Right lobe of liver (tissue), 6 donors: ENCODE measurements at regions not wholly inside any gene's neighbourhood (a gene's known extent, or its start where the extent isn't known, plus 50 kb on each side); places are given as distances from the start of the nearest gene placed in this dataset.

ENCODE experiments used
- ATAC-seq, 4 donors: fragments of 200-7000 bp; cut with Tn5 transposase; one replicate each; pipeline ENCODE4 v1.9.1; 2020; ENCODE audit warnings: mild to moderate bottlenecking in 4 of 4, moderate library complexity in 4 of 4
- DNase-seq, 3 donors: peaks; one replicate each; pipeline ENCODE4 v3.0.0-alpha.2; 2020
- H3K27ac ChIP-seq, 3 donors: fragments of 200-600 bp; one replicate each; pipeline ENCODE4 v1.8.0; 2022
- H3K27me3 ChIP-seq, 2 donors: fragments of 200-600 bp; one replicate each; pipeline ENCODE4 v1.8.0; 2022
- H3K36me3 ChIP-seq, 4 donors: fragments of 200-600 bp; sonication (generic) in 1 of 4; one replicate each; pipeline versions ENCODE4 v1.5.1 to v1.8.0; 2017 to 2022; ENCODE audit warnings: control low read depth in 1 of 4
- H3K4me1 ChIP-seq, 4 donors: fragments of 200-600 bp; sonication (generic) in 1 of 4; one replicate each; pipeline versions ENCODE4 v1.5.1 to v1.8.0; 2017 to 2022; ENCODE audit warnings: control low read depth in 1 of 4
- H3K4me3 ChIP-seq, 3 donors: fragments of 200-600 bp; one replicate each; pipeline ENCODE4 v1.8.0; 2022
- H3K9me3 ChIP-seq, 4 donors: fragments of 200-600 bp; sonication (generic) in 1 of 4; one replicate each; pipeline versions ENCODE4 v1.5.1 to v1.8.0; 2017 to 2022; ENCODE audit warnings: control low read depth in 1 of 4
- CTCF ChIP-seq, 4 donors: fragments of 200-600 bp in 3 of 4; fragments of 450-650 bp in 1 of 4; IDR thresholded peaks; one replicate each; pipeline versions ENCODE4 v1.5.1 to v1.8.0; 2016 to 2022; ENCODE audit warnings: antibody characterized with exemption in 4 of 4, mild to moderate bottlenecking in 2 of 4
- POLR2A ChIP-seq: fragments of 450-650 bp; IDR thresholded peaks from one replicate; pipeline ENCODE4 v1.6.1; 2017; ENCODE audit warnings: antibody characterized with exemption, mild to moderate bottlenecking
- WGBS: methylation state at CpG from one replicate; pipeline ENCODE4 v1.1.6; 2018; ENCODE audit warnings: low coverage, low lambda C conversion rate; ENCODE audit not compliant: insufficient coverage; ENCODE audit errors: missing lambda C conversion rate; 5-methylcytosine and 5-hydroxymethylcytosine counted together
- intact Hi-C, 2 donors: fragments of 100-400 bp; cut with DNase I; formaldehyde crosslinking; loops; one replicate each; pipeline versions ENCODE4 v1.11.2 to v1.14.1; 2022
- donor health status: DM: no; HTN: yes; CAD: no.
- donor health status: DM: no; HTN: no; CAD: no.
- donor health status: DM: no; HTN: no; CAD: no.
- donor health status: DM: no; HTN: yes; CAD: no.
- donor health status: DM: no; HTN: yes; CAD: no.

DNA sequence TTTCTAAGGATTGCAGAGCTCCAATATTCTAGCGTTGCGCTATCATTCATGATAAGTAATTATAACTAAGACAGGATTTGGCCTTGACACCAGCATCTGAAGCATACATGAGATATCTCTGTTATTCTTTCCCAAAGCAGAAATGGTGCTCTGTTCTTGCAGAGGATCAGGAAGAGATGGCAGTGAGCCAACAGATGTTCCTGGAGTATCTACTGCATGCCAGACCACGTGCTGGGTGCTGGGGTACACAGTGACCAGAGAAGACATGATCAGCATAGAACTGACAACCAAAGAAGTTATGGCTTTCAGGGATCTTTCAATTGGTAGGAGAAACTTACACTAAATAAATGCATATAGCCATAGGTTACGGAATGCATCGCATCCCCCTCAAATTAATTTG lies 63.7 kb upstream of the PLXNA4 start:
- Histone ChIP-seq H3K4me1 (no peaks in the 10 kb centered on the region), H3K36me3 (no peaks in the 10 kb centered on the region), H3K27me3 (no peaks in the 10 kb centered on the region), H3K27ac (no peak overlapping the region), H3K4me3 (no peak overlapping the region), H3K9me3 (no peaks in the 10 kb centered on the region)
- intact Hi-C loops = no loop called here
- DNase-seq (no peak), ATAC-seq (no peak)
- TF ChIP-seq CTCF (IDR thresholded peaks at IDR 0.05) (no peak), POLR2A (no peak)
- 64% methylated on average over 5 of the region's 5 CpGs for WGBS

DNA sequence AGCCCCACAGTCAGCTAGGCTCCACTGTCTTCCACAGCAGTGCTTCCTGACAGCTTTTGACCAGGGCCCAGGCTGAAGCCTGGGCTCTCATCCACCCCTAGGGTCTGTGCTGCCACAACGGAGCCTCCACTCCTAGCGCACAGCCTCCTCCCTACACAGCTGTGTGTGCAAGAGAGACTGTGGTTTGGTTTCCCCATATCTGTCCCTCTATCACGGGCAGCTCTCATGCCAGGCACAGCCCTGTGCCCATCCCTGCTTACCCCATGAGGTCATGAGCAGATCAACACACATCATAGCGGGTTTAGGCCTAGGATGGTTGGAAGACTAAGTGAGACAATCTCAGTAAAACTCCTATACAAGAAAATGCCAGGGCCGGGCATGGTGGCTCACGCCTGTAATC lies 61.7 kb upstream of the PLXNA4 start:
- Histone ChIP-seq H3K36me3 (no peaks in the 10 kb centered on the region), H3K4me1 (no peaks in the 10 kb centered on the region), H3K27me3 (no peaks in the 10 kb centered on the region), H3K9me3 (no peaks in the 10 kb centered on the region), H3K4me3 (no peak overlapping the region), H3K27ac (no peak overlapping the region)
- intact Hi-C loops = no loop called here
- 70% methylated on average over 4 of the region's 6 CpGs for WGBS
- ATAC-seq = no peak
- TF ChIP-seq POLR2A (no peak), CTCF (IDR thresholded peaks at IDR 0.05) (no peak)
- DNase-seq = no peak

DNA sequence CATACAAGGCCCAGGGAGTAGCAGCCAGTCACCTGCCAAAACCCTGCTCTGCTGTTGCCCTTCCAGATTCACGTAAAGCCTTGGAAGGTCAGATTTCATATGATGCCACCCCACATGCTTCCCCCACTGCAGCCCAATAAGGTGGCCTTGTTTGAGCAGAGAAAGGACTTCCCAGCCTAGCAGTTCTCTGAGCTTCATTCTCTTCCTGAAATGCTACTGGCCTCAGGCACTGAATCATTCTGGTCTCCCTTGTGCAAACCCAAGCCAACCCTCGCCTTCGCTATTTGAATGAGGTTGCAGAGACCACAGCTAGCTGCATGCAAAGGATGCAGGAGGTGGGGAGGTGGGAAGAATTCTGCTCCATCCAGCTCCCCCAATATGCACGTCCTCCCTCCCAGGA lies 60.3 kb upstream of the PLXNA4 start:
- no peaks in the 10 kb centered on the region for H3K27me3 ChIP-seq
- no peaks in the 10 kb centered on the region for H3K4me1 ChIP-seq
- H3K27ac ChIP-seq = no peak overlapping the region
- DNase-seq (no peak), ATAC-seq (no peak)
- no peaks in the 10 kb centered on the region for H3K36me3 ChIP-seq
- intact Hi-C loops = no loop called here
- TF ChIP-seq POLR2A (no peak), CTCF (IDR thresholded peaks at IDR 0.05) (no peak)
- 49% methylated on average over 3 of the region's 4 CpGs for WGBS
- H3K4me3 ChIP-seq = no peak overlapping the region
- no peaks in the 10 kb centered on the region for H3K9me3 ChIP-seq

DNA sequence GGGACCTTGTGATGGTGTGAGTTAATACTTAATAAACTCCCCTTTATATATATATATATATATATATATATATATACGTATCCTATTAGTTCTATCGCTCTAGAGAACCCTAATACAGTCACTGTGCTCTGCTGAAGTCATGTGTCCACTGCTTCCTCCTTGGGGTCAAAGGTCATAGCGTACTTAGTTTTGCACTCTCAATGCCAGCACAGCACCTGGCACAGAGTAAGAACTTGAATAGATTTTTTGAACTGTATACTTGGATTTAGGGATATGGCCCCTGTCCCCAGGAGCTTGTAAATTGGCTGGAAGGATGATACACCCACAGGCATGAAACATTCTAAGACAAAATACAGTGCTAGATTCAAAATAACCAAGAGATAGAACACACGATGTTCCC lies 58.9 kb upstream of the PLXNA4 start:
- intact Hi-C loops = no loop called here
- no peaks in the 10 kb centered on the region for H3K9me3 ChIP-seq
- 68% methylated on average over 4 of the region's 4 CpGs for WGBS
- ATAC-seq (no peak), DNase-seq (no peak)
- TF ChIP-seq POLR2A = no peak
- TF ChIP-seq CTCF (IDR thresholded peaks at IDR 0.05) = no peak
- no peaks in the 10 kb centered on the region for H3K36me3 ChIP-seq
- no peak overlapping the region for H3K27ac ChIP-seq
- H3K4me1 ChIP-seq = no peaks in the 10 kb centered on the region
- no peak overlapping the region for H3K4me3 ChIP-seq
- H3K27me3 ChIP-seq = no peaks in the 10 kb centered on the region

DNA sequence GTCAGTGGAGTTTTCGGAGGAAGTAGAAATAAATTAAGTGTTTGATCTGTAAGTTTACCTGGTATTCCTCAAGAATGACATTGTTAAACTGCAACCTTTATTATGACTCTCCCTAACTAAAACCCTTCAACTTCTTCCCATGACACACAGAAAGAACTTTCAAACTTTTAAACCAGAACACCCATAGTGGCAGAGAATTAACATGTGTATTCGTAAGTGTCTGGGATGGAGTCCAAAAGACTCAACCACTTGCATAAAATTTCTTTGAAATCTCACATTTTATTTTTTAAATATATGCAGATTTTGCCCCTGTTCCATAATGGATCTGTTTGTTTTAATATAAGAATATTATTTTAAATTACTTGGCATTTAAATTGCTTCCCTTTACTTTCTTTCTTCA lies 54.6 kb upstream of the PLXNA4 start:
- Histone ChIP-seq H3K4me3 (no peak overlapping the region), H3K9me3 (no peaks in the 10 kb centered on the region), H3K4me1 (no peaks in the 10 kb centered on the region), H3K27ac (no peak overlapping the region), H3K36me3 (no peaks in the 10 kb centered on the region), H3K27me3 (no peaks in the 10 kb centered on the region)
- ATAC-seq (no peak), DNase-seq (no peak)
- TF ChIP-seq POLR2A = no peak
- TF ChIP-seq CTCF (IDR thresholded peaks at IDR 0.05) = no peak
- intact Hi-C loops = no loop called here
- whole genome bisulfite sequencing = 73% methylated on average over 2 of the region's 2 CpGs
